SU-DHL-6 (cell line): ENCODE measurements at regions not wholly inside any gene's neighbourhood (a gene's known extent, or its start where the extent isn't known, plus 50 kb on each side); places are given as distances from the start of the nearest gene placed in this dataset.
A peak's percentile ranks its signal among the peaks of the same experiment; 100 is the strongest.

ENCODE experiments used
- H2AFZ ChIP-seq: fragments of 200-600 bp; sonication (generic); 2 replicates; pipeline ENCODE4 v1.6.1; 2014; ENCODE audit warnings: low read depth, mild to moderate bottlenecking, moderate library complexity, mixed read lengths, antibody characterized with exemption, low read length; ENCODE audit not compliant: severe bottlenecking
- H3F3A ChIP-seq: fragments of 200-600 bp; shearing (Covaris generic); 2 replicates; pipeline ENCODE4 v1.6.0; 2016; ENCODE audit warnings: antibody characterized with exemption, mild to moderate bottlenecking; ENCODE audit not compliant: insufficient read depth
- H3K27ac ChIP-seq: fragments of 200-600 bp; sonication (generic); 2 replicates; pipeline ENCODE4 v1.5.1; 2016; ENCODE audit warnings: low read depth, mild to moderate bottlenecking, low read length, moderate library complexity, mixed read lengths
- H3K27me3 ChIP-seq: fragments of 200-600 bp; sonication (generic), shearing (Covaris generic); 2 replicates; pipeline ENCODE4 v1.6.0; 2014; ENCODE audit warnings: mild to moderate bottlenecking, low read length
- H3K36me3 ChIP-seq: fragments of 200-600 bp; sonication (generic); 2 replicates; pipeline ENCODE4 v1.6.1; 2014; ENCODE audit warnings: mild to moderate bottlenecking, low read length, mixed read lengths
- H3K4me2 ChIP-seq: fragments of 300-600, 200-600 bp; shearing (Covaris generic), sonication (generic); 2 replicates; pipeline ENCODE4 v1.6.0; 2014; ENCODE audit warnings: low read length, low read depth, mild to moderate bottlenecking; ENCODE audit not compliant: poor library complexity, severe bottlenecking
- H3K4me3 ChIP-seq: fragments of 200-600 bp; sonication (generic); 2 replicates; pipeline ENCODE4 v1.5.1; 2014; ENCODE audit warnings: antibody characterized with exemption, low read length, mild to moderate bottlenecking, mixed read lengths; ENCODE audit not compliant: insufficient read depth, poor library complexity, severe bottlenecking
- H3K79me2 ChIP-seq: fragments of 200-600 bp; sonication (generic); 2 replicates; pipeline ENCODE4 v1.6.1; 2014; ENCODE audit warnings: mild to moderate bottlenecking, low read length, moderate library complexity; ENCODE audit not compliant: insufficient read depth
- H3K9ac ChIP-seq: fragments of 200-600 bp; sonication (generic); 2 replicates; pipeline ENCODE4 v1.7.0; 2014; ENCODE audit warnings: mild to moderate bottlenecking, low read length
- H3K9me2 ChIP-seq: fragments of 200-600 bp; sonication (generic); replicated peaks from 2 replicates; pipeline ENCODE4 v1.6.1; 2014; ENCODE audit warnings: low read length; ENCODE audit not compliant: insufficient read depth
- H3K9me3 ChIP-seq: fragments of 200-600 bp; sonication (generic); 2 replicates; pipeline ENCODE4 v1.6.1; 2014; ENCODE audit warnings: low read length, mixed read lengths; ENCODE audit not compliant: insufficient read depth
- H4K20me1 ChIP-seq: fragments of 200-600 bp; sonication (generic); 2 replicates; pipeline ENCODE4 v1.6.1; 2014; ENCODE audit warnings: low read depth, mild to moderate bottlenecking, antibody characterized with exemption, low read length, moderate library complexity, mixed read lengths
- EZH2phosphoT487 ChIP-seq: fragments of 200-600 bp; sonication (generic), shearing (Covaris generic); conservative IDR thresholded peaks from 2 replicates; pipeline ENCODE4 v1.6.1; 2018; ENCODE audit warnings: mild to moderate bottlenecking, antibody characterized with exemption, low read length, moderate library complexity, mixed read lengths
- TF ChIP-seq, protein P1 (sequence below): fragments of 200-600 bp; sonication (generic); IDR thresholded peaks from one replicate; pipeline ENCODE4 v1.5.1; 2017; ENCODE audit warnings: antibody characterized with exemption, mild to moderate bottlenecking, low read length, moderate library complexity; ENCODE audit not compliant: insufficient read depth, poor library complexity, severe bottlenecking

DNA sequence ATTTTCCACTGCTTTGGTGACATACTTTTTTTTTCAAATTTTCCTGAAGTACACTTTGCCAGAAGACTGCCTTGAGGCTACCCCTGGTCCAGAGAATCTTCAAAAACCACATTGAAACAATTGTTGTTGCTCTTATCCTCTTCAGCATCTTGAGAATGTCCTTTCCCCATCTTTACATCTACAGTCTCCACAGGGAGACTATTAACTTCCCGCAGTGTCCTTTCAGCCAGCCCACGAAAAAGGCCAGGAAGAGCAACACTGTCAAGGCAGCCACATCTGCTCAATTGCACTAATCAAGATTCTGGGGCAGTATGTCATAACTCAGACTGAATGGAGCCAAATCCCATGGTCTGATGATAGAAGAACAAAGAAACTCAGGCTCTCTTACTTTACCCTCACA is 148.3 kb downstream of the ENC1 start:
- Histone ChIP-seq H3K9me3 (no peaks in the 10 kb centered on the region), H2AFZ (no peak overlapping the region), H3K36me3 (no peaks in the 10 kb centered on the region), H3K4me2 (no peak overlapping the region), H3K9ac (no peak overlapping the region), H3K27me3 (no peaks in the 10 kb centered on the region), H3K79me2 (no peaks in the 10 kb centered on the region), H3K4me3 (no peak overlapping the region), H3F3A (no peaks in the 10 kb centered on the region), H3K27ac (no peak overlapping the region), H4K20me1 (no peaks in the 10 kb centered on the region), H3K9me2 (no peaks in the 10 kb centered on the region)
- TF ChIP-seq, protein P1, sequence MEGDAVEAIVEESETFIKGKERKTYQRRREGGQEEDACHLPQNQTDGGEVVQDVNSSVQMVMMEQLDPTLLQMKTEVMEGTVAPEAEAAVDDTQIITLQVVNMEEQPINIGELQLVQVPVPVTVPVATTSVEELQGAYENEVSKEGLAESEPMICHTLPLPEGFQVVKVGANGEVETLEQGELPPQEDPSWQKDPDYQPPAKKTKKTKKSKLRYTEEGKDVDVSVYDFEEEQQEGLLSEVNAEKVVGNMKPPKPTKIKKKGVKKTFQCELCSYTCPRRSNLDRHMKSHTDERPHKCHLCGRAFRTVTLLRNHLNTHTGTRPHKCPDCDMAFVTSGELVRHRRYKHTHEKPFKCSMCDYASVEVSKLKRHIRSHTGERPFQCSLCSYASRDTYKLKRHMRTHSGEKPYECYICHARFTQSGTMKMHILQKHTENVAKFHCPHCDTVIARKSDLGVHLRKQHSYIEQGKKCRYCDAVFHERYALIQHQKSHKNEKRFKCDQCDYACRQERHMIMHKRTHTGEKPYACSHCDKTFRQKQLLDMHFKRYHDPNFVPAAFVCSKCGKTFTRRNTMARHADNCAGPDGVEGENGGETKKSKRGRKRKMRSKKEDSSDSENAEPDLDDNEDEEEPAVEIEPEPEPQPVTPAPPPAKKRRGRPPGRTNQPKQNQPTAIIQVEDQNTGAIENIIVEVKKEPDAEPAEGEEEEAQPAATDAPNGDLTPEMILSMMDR: no peak
- no peak for TF ChIP-seq EZH2phosphoT487

DNA sequence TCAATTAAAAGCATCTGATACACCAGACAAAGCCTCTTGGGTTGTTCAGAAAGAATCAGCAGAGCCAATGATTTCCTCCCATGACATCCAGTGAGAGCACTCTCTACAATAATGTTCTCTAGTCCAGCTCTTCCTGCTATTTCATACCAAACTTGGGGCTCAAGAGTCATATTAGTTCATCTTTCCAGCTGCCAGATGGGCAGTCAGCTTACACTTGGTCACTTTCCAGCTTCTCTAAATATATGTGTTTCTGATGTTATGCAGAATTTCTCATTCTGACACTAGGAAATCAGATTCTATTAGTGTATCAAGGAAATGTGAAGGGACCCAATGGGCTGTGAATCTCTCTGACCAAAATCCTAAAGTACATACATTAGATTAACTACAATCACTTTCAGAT is 148.9 kb downstream of the ENC1 start:
- no peaks in the 10 kb centered on the region for H3K9me3 ChIP-seq
- H3K79me2 ChIP-seq: no peaks in the 10 kb centered on the region
- H3K27ac ChIP-seq: peak overlapping the region; percentile 74
- peak overlapping the region; percentile 31; the same call in 1 of the 2 replicates for H3K9ac ChIP-seq
- H3K4me3 ChIP-seq: no peak overlapping the region
- TF ChIP-seq, protein P1: no peak
- no peak for TF ChIP-seq EZH2phosphoT487
- no peaks in the 10 kb centered on the region for H3K27me3 ChIP-seq
- peak overlapping the region; percentile 53 for H2AFZ ChIP-seq
- no peaks in the 10 kb centered on the region for H3K36me3 ChIP-seq
- H3F3A ChIP-seq: no peaks in the 10 kb centered on the region
- H4K20me1 ChIP-seq: no peaks in the 10 kb centered on the region
- no peaks in the 10 kb centered on the region for H3K9me2 ChIP-seq
- H3K4me2 ChIP-seq: peak overlapping the region; percentile 53

DNA sequence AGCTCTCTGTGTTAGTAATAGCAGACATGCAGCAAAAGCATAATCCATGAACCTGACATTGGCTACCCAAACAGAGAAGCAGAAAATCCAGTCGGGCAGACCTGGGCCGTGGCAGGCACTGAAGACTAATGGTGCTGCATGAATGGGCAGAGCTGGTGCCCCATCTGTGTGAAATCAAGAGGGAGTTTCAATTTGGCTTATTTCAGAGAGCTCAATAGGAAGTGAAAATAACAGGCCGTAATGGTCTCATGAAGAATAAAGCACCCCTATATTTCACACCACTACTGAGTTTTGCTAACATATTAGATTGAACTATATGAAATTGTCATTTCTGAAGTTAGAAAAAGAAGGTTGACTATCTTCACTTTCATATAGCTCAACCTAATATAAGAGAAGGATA is 149.7 kb downstream of the ENC1 start:
- H3K27me3 ChIP-seq: no peaks in the 10 kb centered on the region
- TF ChIP-seq, protein P1: no peak
- no peak for TF ChIP-seq EZH2phosphoT487
- H3K4me2 ChIP-seq: peak overlapping the region; percentile 53
- H3K4me3 ChIP-seq: no peak overlapping the region
- H3K36me3 ChIP-seq: no peaks in the 10 kb centered on the region
- H4K20me1 ChIP-seq: no peaks in the 10 kb centered on the region
- H3K9me2 ChIP-seq: no peaks in the 10 kb centered on the region
- H3K9ac ChIP-seq: peak overlapping the region; percentile 31
- H2AFZ ChIP-seq: peak overlapping the region; percentile 53
- no peaks in the 10 kb centered on the region for H3K79me2 ChIP-seq
- no peaks in the 10 kb centered on the region for H3K9me3 ChIP-seq
- peak overlapping the region; percentile 74 for H3K27ac ChIP-seq
- no peaks in the 10 kb centered on the region for H3F3A ChIP-seq
